CD4-positive, CD25-positive, alpha-beta regulatory T cell (primary cell): ENCODE measurements at regions not wholly inside any gene's neighbourhood (a gene's known extent, or its start where the extent isn't known, plus 50 kb on each side); places are given as distances from the start of the nearest gene placed in this dataset.

Experiments used
- ATAC-seq, 2 donors: fragments of 150-1000 bp; cut with Tn5 transposase; one replicate each; pipeline ENCODE4 v1.10.0; 2021; ENCODE audit warnings: low read depth in 2 of 2, moderate number of reproducible peaks in 2 of 2, moderate library complexity in 1 of 2
- DNase-seq, 3 donors: peaks; one replicate each; pipeline versions ENCODE4 v3.0.0 to v3.0.0-alpha.2; 2012 to 2022; ENCODE audit warnings: mixed read lengths in 1 of 3
- H3K27ac ChIP-seq: one replicate; pipeline ENCODE4 v1.7.0; 2013; ENCODE audit warnings: mild to moderate bottlenecking, low read length; ENCODE audit not compliant: insufficient read depth, poor library complexity, severe bottlenecking
- H3K27me3 ChIP-seq: one replicate; pipeline ENCODE4 v1.7.0; 2013; ENCODE audit warnings: low read length; ENCODE audit not compliant: control insufficient read depth, insufficient read depth
- H3K36me3 ChIP-seq: one replicate; pipeline ENCODE4 v1.7.0; 2013; ENCODE audit warnings: mild to moderate bottlenecking, low read length, moderate library complexity; ENCODE audit not compliant: control insufficient read depth, insufficient read depth
- H3K4me1 ChIP-seq: 2 replicates; pipeline ENCODE4 v1.7.0; 2013; ENCODE audit warnings: mild to moderate bottlenecking, low read length; ENCODE audit not compliant: insufficient read depth, control insufficient read depth, poor library complexity, severe bottlenecking
- H3K4me3 ChIP-seq: one replicate; pipeline ENCODE4 v1.7.0; 2013; ENCODE audit warnings: low read depth, mild to moderate bottlenecking, low read length, moderate library complexity
- H3K9me3 ChIP-seq, 2 experiments: 1 replicate in 1 of 2; 2 replicates in 1 of 2; pipeline ENCODE4 v1.7.0; 2013; ENCODE audit warnings: low read length in 2 of 2, mild to moderate bottlenecking in 1 of 2, moderate library complexity in 1 of 2; ENCODE audit not compliant: control insufficient read depth in 2 of 2
- H3K27ac Mint-ChIP-seq, 3 donors: one replicate each; pipeline ENCODE4 v1.8.0; 2020 to 2022; ENCODE audit warnings: mild to moderate bottlenecking in 3 of 3, mixed read lengths in 3 of 3, moderate library complexity in 2 of 3
- H3K27me3 Mint-ChIP-seq: one replicate; pipeline ENCODE4 v1.8.0; 2022; ENCODE audit warnings: mild to moderate bottlenecking, mixed read lengths
- H3K36me3 Mint-ChIP-seq: one replicate; pipeline ENCODE4 v1.8.0; 2020; ENCODE audit warnings: mixed read lengths
- H3K4me1 Mint-ChIP-seq, 4 donors: one replicate each; pipeline ENCODE4 v1.8.0; 2020 to 2022; ENCODE audit warnings: mixed read lengths in 4 of 4, mild to moderate bottlenecking in 1 of 4
- H3K4me3 Mint-ChIP-seq, 4 donors: one replicate each; pipeline ENCODE4 v1.8.0; 2020 to 2022; ENCODE audit warnings: mild to moderate bottlenecking in 4 of 4, mixed read lengths in 4 of 4, moderate library complexity in 3 of 4
- H3K9me3 Mint-ChIP-seq, 7 donors: one replicate each; pipeline ENCODE4 v1.8.0; 2020 to 2022; ENCODE audit warnings: mixed read lengths in 7 of 7, mild to moderate bottlenecking in 3 of 7, moderate library complexity in 2 of 7

DNA sequence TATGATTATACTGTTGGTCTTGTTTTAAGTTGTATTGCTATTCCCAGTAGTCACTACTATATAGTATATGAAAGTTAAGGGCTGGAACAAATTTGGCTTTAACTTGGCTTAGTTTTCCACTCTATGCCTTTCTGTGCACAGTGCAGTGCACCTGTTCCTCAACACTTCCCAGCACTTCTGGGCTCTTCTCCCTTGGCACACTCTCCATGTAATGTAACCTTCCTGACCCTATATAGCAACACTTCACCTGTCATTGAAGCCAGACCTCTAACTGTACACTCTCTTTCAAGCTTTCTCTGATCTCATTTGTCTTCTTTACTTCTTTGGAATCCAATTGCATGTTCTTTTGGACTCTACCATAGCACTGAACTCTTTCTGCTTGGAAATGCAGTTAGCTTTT is 83.9 kb upstream of the SMIM30 start:
- Mint-ChIP-seq H3K4me3 (no peak overlapping the region), H3K36me3 (no peaks in the 10 kb centered on the region), H3K27ac (no peak overlapping the region), H3K9me3 (peaks cover 0 to 3% (median 0%) of the 10 kb centered on the region in 7 donors), H3K27me3 (no peaks in the 10 kb centered on the region), H3K4me1 (no peaks in the 10 kb centered on the region)
- Histone ChIP-seq H3K36me3 (no peaks in the 10 kb centered on the region), H3K9me3 (no peaks in the 10 kb centered on the region), H3K4me1 (no peaks in the 10 kb centered on the region), H3K27ac (no peak overlapping the region), H3K27me3 (no peaks in the 10 kb centered on the region), H3K4me3 (no peak overlapping the region)
- ATAC-seq (no peak), DNase-seq (no peak)

DNA sequence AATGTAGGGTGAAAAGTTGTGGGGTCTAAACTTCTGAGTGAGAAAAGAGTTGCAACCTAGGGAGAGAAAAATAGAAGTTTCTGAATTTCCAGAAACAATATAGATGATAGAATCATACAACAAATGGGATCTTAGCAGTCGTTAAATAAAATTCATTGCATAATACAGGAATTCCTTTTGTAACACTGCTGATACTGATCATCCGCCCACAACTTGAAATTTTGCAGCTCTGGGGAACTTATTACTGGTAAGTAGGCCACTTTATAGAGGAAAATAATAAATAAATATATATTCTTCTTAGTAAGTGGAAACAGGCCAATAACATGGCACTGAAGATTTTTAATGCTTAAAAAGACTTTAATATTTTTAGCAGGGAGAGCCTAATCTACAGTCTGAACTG is 81.9 kb upstream of the SMIM30 start:
- no peaks in the 10 kb centered on the region for H3K36me3 Mint-ChIP-seq
- H3K9me3 Mint-ChIP-seq, result peaks cover 0 to 2% (median 0%) of the 10 kb centered on the region in 7 donors
- H3K4me1 Mint-ChIP-seq, result no peaks in the 10 kb centered on the region
- H3K9me3 ChIP-seq, result no peaks in the 10 kb centered on the region
- H3K4me3 Mint-ChIP-seq, result no peak overlapping the region
- no peaks in the 10 kb centered on the region for H3K4me1 ChIP-seq
- H3K36me3 ChIP-seq, result no peaks in the 10 kb centered on the region
- H3K4me3 ChIP-seq, result no peak overlapping the region
- no peak overlapping the region for H3K27ac ChIP-seq
- no peaks in the 10 kb centered on the region for H3K27me3 Mint-ChIP-seq
- H3K27me3 ChIP-seq, result no peaks in the 10 kb centered on the region
- DNase-seq, result no peak
- no peak overlapping the region for H3K27ac Mint-ChIP-seq
- no peak for ATAC-seq

DNA sequence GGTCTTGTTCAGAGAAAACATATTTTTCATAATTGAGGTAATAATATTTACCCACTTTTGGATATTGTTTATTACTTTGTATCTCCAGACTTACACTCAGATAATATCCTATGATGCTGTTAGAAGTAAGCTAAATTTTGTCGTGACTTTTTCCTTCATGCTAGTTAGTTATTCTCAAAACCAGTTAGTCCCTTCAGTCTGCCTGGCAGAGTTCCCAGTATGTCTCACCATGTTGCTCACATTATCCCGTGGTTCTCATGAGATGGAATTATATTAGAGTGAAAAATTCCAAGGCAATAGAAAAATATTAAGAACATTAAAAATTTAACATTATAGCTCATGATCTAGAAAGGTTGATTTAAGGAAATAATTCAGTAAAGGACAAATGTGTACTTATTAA is 81.5 kb upstream of the SMIM30 start:
- no peak for DNase-seq
- Mint-ChIP-seq H3K27ac (no peak overlapping the region), H3K9me3 (peaks cover 0 to 2% (median 0%) of the 10 kb centered on the region in 7 donors), H3K4me1 (no peaks in the 10 kb centered on the region), H3K27me3 (no peaks in the 10 kb centered on the region), H3K4me3 (no peak overlapping the region), H3K36me3 (no peaks in the 10 kb centered on the region)
- Histone ChIP-seq H3K4me1 (no peaks in the 10 kb centered on the region), H3K4me3 (no peak overlapping the region), H3K27ac (no peak overlapping the region), H3K9me3 (no peaks in the 10 kb centered on the region), H3K36me3 (no peaks in the 10 kb centered on the region), H3K27me3 (no peaks in the 10 kb centered on the region)
- ATAC-seq, result no peak

DNA sequence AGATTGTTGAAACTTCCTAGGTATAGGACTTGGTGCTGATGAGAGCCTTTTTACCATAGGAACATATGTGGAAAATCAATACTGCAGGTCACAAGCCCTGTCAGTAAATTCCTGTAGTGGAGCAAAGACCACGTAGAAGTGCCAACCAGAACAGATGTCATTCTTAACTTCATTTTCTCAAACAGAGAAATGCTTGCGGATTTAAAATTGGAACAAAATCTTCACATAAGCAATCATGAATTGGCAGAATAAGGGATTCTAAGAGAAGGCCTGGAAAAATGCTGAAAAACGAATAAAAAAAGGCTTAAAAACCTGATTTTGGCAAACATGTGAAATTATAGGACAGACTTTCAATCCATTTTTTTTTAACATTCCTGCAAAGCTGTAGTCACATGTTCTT is 80.8 kb upstream of the SMIM30 start:
- no peaks in the 10 kb centered on the region for H3K9me3 ChIP-seq
- no peak overlapping the region for H3K27ac ChIP-seq
- no peaks in the 10 kb centered on the region for H3K36me3 ChIP-seq
- H3K27me3 ChIP-seq, result no peaks in the 10 kb centered on the region
- DNase-seq (no peak), ATAC-seq (no peak)
- no peaks in the 10 kb centered on the region for H3K27me3 Mint-ChIP-seq
- peaks cover 0 to 2% (median 0%) of the 10 kb centered on the region in 7 donors for H3K9me3 Mint-ChIP-seq
- no peaks in the 10 kb centered on the region for H3K36me3 Mint-ChIP-seq
- H3K4me3 ChIP-seq, result no peak overlapping the region
- no peaks in the 10 kb centered on the region for H3K4me1 Mint-ChIP-seq
- H3K4me3 Mint-ChIP-seq, result no peak overlapping the region
- H3K4me1 ChIP-seq, result no peaks in the 10 kb centered on the region
- no peak overlapping the region for H3K27ac Mint-ChIP-seq

DNA sequence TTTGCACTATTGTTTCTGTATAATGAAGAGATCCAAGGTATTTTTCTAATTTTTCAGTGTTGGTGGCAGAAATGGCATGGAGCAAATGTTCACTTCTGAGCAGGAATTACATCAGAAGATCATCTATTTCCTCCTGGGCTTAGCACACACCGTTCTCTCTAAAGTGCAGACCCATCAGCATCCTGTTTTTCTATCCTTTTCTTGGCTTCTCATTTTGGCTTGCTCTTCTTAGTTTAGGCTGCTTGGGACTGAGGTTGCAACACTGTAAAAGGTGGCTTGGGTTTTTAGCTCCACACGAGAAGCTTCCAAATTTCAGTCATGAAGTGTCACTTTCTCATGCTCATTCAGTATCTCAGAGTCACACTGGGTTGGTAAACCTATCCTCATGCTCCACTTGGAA is 79.9 kb upstream of the SMIM30 start:
- peaks cover 0 to 2% (median 0%) of the 10 kb centered on the region in 7 donors for H3K9me3 Mint-ChIP-seq
- no peak overlapping the region for H3K27ac Mint-ChIP-seq
- no peaks in the 10 kb centered on the region for H3K27me3 Mint-ChIP-seq
- no peak overlapping the region for H3K27ac ChIP-seq
- peaks cover 0 to 2% (median 0%) of the 10 kb centered on the region in 4 donors for H3K4me1 Mint-ChIP-seq
- DNase-seq, result no peak
- H3K4me1 ChIP-seq, result no peaks in the 10 kb centered on the region
- H3K9me3 ChIP-seq, result no peaks in the 10 kb centered on the region
- H3K36me3 Mint-ChIP-seq, result no peaks in the 10 kb centered on the region
- H3K4me3 Mint-ChIP-seq, result no peak overlapping the region
- H3K27me3 ChIP-seq, result no peaks in the 10 kb centered on the region
- no peaks in the 10 kb centered on the region for H3K36me3 ChIP-seq
- H3K4me3 ChIP-seq, result no peak overlapping the region
- no peak for ATAC-seq

DNA sequence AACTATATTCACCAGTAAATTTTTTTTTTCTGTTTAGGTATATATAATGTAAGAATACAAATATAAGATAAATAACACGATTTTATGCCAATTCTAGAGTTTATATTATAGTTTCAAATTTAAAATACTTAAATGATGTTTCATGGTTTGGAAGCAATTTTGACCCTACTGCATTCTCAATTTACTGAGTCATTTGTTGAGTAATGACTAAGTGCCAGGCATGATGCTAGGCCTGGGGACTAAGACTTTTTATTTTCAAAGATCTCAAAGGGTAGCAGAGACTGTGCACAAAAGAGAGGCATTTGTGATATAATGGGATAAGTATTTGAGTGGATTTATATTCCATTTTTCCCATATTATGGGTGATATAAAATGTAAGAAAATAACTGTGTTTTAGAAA is 78.9 kb upstream of the SMIM30 start:
- DNase-seq (no peak), ATAC-seq (no peak)
- H3K27me3 Mint-ChIP-seq, result no peaks in the 10 kb centered on the region
- H3K27ac Mint-ChIP-seq, result no peak overlapping the region
- H3K27me3 ChIP-seq, result no peaks in the 10 kb centered on the region
- no peaks in the 10 kb centered on the region for H3K36me3 Mint-ChIP-seq
- H3K36me3 ChIP-seq, result no peaks in the 10 kb centered on the region
- no peaks in the 10 kb centered on the region for H3K9me3 ChIP-seq
- no peak overlapping the region for H3K4me3 Mint-ChIP-seq
- H3K27ac ChIP-seq, result no peak overlapping the region
- no peak overlapping the region for H3K4me3 ChIP-seq
- H3K9me3 Mint-ChIP-seq, result peaks cover 0 to 2% (median 0%) of the 10 kb centered on the region in 7 donors
- no peaks in the 10 kb centered on the region for H3K4me1 ChIP-seq
- peaks cover 0 to 4% (median 0%) of the 10 kb centered on the region in 4 donors for H3K4me1 Mint-ChIP-seq

DNA sequence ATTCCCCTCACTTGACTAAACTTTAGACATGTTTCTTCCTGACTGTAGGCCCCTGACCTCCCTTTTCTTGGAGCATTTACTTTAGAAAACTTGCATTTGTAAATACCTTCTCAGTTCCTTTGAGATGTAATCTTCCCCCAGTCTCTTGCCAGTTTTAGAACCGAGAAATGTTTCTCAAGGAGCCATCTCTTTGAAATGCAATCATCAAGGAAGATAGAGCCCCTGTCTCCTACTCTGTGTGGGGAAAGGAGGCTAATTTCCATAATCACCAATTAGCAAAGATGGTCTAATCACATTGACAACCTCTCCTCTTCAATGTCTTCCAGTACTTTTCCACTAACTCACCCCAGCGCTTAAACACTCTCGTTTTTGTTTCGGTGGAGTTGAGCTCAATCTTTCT is 70.0 kb upstream of the SMIM30 start:
- no peaks in the 10 kb centered on the region for H3K27me3 Mint-ChIP-seq
- peaks cover 0 to 3% (median 0%) of the 10 kb centered on the region in 4 donors for H3K4me1 Mint-ChIP-seq
- H3K36me3 Mint-ChIP-seq, result no peaks in the 10 kb centered on the region
- no peak overlapping the region for H3K27ac Mint-ChIP-seq
- no peak overlapping the region for H3K4me3 Mint-ChIP-seq
- Histone ChIP-seq H3K27me3 (no peaks in the 10 kb centered on the region), H3K36me3 (no peaks in the 10 kb centered on the region), H3K4me3 (no peak overlapping the region), H3K27ac (no peak overlapping the region), H3K4me1 (no peaks in the 10 kb centered on the region), H3K9me3 (no peaks in the 10 kb centered on the region)
- no peak for ATAC-seq
- DNase-seq, result no peak
- H3K9me3 Mint-ChIP-seq, result peaks cover 0 to 8% (median 0%) of the 10 kb centered on the region in 7 donors

DNA sequence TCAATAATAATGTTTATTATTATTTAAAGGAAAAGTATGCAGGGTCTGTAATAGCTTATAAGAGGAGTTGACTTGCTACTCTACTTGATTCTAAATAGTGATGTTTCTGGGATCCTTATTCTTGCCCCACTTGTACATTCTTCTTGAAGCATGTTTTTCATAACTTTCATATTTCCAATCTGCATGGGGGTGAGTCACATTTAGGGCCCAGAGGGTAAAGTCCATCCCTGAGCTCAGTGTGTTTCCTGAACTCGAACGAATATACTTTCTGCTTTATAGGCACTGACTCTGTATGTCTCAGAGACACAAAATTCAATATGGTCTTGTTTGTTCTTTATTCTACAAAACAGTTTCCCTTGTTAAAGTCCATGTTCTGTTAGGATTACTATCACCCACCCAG is 61.0 kb upstream of the SMIM30 start:
- Mint-ChIP-seq H3K27me3 (no peaks in the 10 kb centered on the region), H3K9me3 (peaks cover 0 to 5% (median 0%) of the 10 kb centered on the region in 7 donors), H3K27ac (no peak overlapping the region), H3K36me3 (no peaks in the 10 kb centered on the region), H3K4me1 (no peaks in the 10 kb centered on the region), H3K4me3 (no peak overlapping the region)
- Histone ChIP-seq H3K36me3 (no peaks in the 10 kb centered on the region), H3K4me3 (no peak overlapping the region), H3K27ac (no peak overlapping the region), H3K9me3 (no peaks in the 10 kb centered on the region), H3K4me1 (no peaks in the 10 kb centered on the region), H3K27me3 (no peaks in the 10 kb centered on the region)
- no peak for DNase-seq
- no peak for ATAC-seq
